ENCODE measurements at regions not wholly inside any gene's neighbourhood (a gene's known extent, or its start where the extent isn't known, plus 50 kb on each side); places are given as distances from the start of the nearest gene placed in this dataset.

DNA sequence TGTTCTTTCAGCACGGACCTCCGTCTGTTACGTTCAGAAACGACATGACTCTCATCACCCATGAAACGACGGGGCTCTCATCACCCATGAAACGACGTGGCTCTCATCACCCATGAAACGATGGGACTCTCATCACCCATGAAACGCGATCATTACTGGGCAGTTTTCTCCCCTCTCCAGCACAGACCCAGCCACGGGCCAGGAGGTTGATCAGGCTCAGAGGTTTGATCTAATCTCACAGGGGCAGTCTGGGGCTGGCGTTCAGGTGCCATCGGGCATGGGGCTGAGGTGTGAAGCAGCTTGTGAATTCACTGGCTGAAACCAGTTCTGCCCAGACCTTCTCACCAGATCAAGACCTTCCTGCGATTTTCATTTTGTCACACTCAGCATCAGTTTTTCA is 296.4 kb downstream of the NDUFA10 start:
- Histone ChIP-seq H2AFZ (ENCODE audit: control insufficient read depth, low read length) (no peak overlapping the region), H3K79me2 (ENCODE audit: control insufficient read depth, insufficient read depth, low read length) (no peaks in the 10 kb centered on the region), H3K4me2 (ENCODE audit: control insufficient read depth, extremely low read depth, insufficient read depth, low read depth, low read length) (no peak overlapping the region), H3K9me3 (ENCODE audit: control insufficient read depth, low read depth, low read length) (no peaks in the 10 kb centered on the region), H4K20me1 (ENCODE audit: control insufficient read depth, extremely low read depth, insufficient read depth, low read length) (no peaks in the 10 kb centered on the region), H3K9me1 (ENCODE audit: control insufficient read depth, extremely low read depth, insufficient read depth, low read length) (no peaks in the 10 kb centered on the region), H3K36me3 (ENCODE audit: control insufficient read depth in 2 of 2, extremely low read depth in 1 of 2, insufficient read depth in 2 of 2, low read length in 2 of 2) (no peaks in the 10 kb centered on the region), H3K27me3 (ENCODE audit: control insufficient read depth, extremely low read depth, insufficient read depth, low read length) (peaks cover 15% of the 10 kb centered on the region), H3K27ac (ENCODE audit: control insufficient read depth, insufficient read depth, low read length) (no peak overlapping the region), H3K4me1 (ENCODE audit: control insufficient read depth, extremely low read depth, insufficient read depth, low read length) (no peaks in the 10 kb centered on the region), H3K9ac (ENCODE audit: control insufficient read depth, extremely low read depth, insufficient read depth, low read length) (no peak overlapping the region), H3K4me3 (ENCODE audit: control insufficient read depth in 2 of 3, extremely low read depth in 1 of 3, insufficient read depth in 2 of 3, low read depth in 1 of 3, low read length in 3 of 3) (no peak overlapping the region)
- dilution Hi-C loops (cut with MboI; ENCODE audit: extremely low pct_ligation_motif_present, low sequenced_read_pairs): no loop called here
- no peak for TF ChIP-seq EZH2 (IDR thresholded peaks at IDR 0.05; ENCODE audit: low read length)
- TF ChIP-seq CTCF (optimal IDR thresholded peaks at IDR 0.05 in 1 of 3, IDR thresholded peaks at IDR 0.05 in 1 of 3, conservative IDR thresholded peaks at IDR 0.05 in 1 of 3; ENCODE audit: extremely low read depth in 1 of 3, insufficient read depth in 2 of 3, low read length in 3 of 3): no peak
- FAIRE-seq (no peak), DNase-seq (ENCODE audit: low read depth, low spot score) (no peak)

DNA sequence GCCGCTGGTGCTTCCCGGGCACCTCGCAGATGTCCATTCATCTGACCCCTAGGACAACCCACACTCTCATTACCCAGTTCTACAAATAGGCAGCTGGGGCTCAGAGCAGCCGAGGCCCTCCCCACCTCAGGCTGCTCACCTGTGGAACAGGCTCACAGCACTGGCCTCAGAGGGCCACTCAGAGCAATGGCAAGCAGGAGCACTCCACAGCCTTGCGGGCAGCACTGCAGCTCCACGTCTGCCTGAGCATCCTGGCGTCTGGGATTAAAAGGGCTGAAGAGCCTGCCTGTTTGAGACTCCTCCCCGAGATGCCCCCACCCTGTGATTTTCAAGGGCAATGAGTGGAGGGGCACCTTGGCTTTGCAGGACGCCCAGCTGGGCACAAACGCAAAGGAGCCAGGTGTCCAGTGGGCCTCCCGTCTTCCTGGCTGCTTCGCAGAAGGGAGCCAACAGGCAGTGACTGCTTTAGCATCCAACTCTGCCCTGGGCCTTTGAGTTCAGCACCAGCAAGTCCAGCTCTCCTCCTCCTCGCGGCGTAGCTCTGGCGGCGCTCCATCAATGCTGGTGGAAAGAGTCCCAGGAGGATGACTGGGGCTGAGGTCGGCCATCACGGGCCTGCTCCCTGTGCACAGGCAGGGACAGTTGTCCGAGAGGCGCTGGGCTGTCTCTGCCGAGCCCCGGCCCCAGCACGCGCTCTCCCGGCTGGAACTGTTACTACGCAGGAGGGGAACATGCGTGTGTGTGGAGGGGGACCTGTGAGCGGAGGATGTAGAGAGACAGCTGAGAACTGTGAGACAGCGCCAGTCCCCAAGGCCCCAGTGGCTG is 297.2 kb downstream of the NDUFA10 start:
- no peak for TF ChIP-seq CTCF (optimal IDR thresholded peaks at IDR 0.05 in 1 of 3, IDR thresholded peaks at IDR 0.05 in 1 of 3, conservative IDR thresholded peaks at IDR 0.05 in 1 of 3; ENCODE audit: extremely low read depth in 1 of 3, insufficient read depth in 2 of 3, low read length in 3 of 3)
- TF ChIP-seq EZH2 (IDR thresholded peaks at IDR 0.05; ENCODE audit: low read length): no peak
- Histone ChIP-seq H3K9me3 (ENCODE audit: control insufficient read depth, low read depth, low read length) (no peaks in the 10 kb centered on the region), H3K4me3 (ENCODE audit: control insufficient read depth in 2 of 3, extremely low read depth in 1 of 3, insufficient read depth in 2 of 3, low read depth in 1 of 3, low read length in 3 of 3) (no peak overlapping the region), H3K36me3 (ENCODE audit: control insufficient read depth in 2 of 2, extremely low read depth in 1 of 2, insufficient read depth in 2 of 2, low read length in 2 of 2) (no peaks in the 10 kb centered on the region), H3K79me2 (ENCODE audit: control insufficient read depth, insufficient read depth, low read length) (no peaks in the 10 kb centered on the region), H4K20me1 (ENCODE audit: control insufficient read depth, extremely low read depth, insufficient read depth, low read length) (no peaks in the 10 kb centered on the region), H2AFZ (ENCODE audit: control insufficient read depth, low read length) (no peak overlapping the region), H3K27me3 (ENCODE audit: control insufficient read depth, extremely low read depth, insufficient read depth, low read length) (peaks cover 15% of the 10 kb centered on the region), H3K27ac (ENCODE audit: control insufficient read depth, insufficient read depth, low read length) (no peak overlapping the region), H3K4me2 (ENCODE audit: control insufficient read depth, extremely low read depth, insufficient read depth, low read depth, low read length) (no peak overlapping the region), H3K9me1 (ENCODE audit: control insufficient read depth, extremely low read depth, insufficient read depth, low read length) (no peaks in the 10 kb centered on the region), H3K9ac (ENCODE audit: control insufficient read depth, extremely low read depth, insufficient read depth, low read length) (no peak overlapping the region), H3K4me1 (ENCODE audit: control insufficient read depth, extremely low read depth, insufficient read depth, low read length) (no peaks in the 10 kb centered on the region)
- dilution Hi-C loops (cut with MboI; ENCODE audit: extremely low pct_ligation_motif_present, low sequenced_read_pairs): no loop called here
- FAIRE-seq: no peak
- no peak for DNase-seq (ENCODE audit: low read depth, low spot score)

Data from keratinocyte (primary cell).